Keratinocyte (primary cell): ENCODE measurements at regions not wholly inside any gene's neighbourhood (a gene's known extent, or its start where the extent isn't known, plus 50 kb on each side); places are given as distances from the start of the nearest gene placed in this dataset.

Experiments
- DNase-seq: peaks from one replicate; pipeline ENCODE4 v3.0.0-alpha.2; 2011; ENCODE audit warnings: low read depth, missing footprints, low spot score
- FAIRE-seq: peaks from 2 replicates; lab custom pipeline; 2011; peaks lifted over from hg19 to GRCh38; lab: Jason Lieb, UNC
- H2AFZ ChIP-seq: 2 replicates; pipeline ENCODE4 v1.6.0; 2012; ENCODE audit warnings: low read length, control low read depth, inconsistent platforms; ENCODE audit not compliant: control insufficient read depth
- H3K27ac ChIP-seq: 2 replicates; pipeline ENCODE4 v1.5.1; 2011; ENCODE audit warnings: low read length; ENCODE audit not compliant: control insufficient read depth, insufficient read depth
- H3K27me3 ChIP-seq: 3 replicates; pipeline ENCODE4 v1.6.0; 2011; ENCODE audit warnings: low read length; ENCODE audit not compliant: control insufficient read depth, insufficient read depth; ENCODE audit errors: extremely low read depth
- H3K36me3 ChIP-seq, 2 experiments: 2 replicates in 1 of 2; 3 replicates in 1 of 2; pipeline ENCODE4 v1.5.1; 2011; ENCODE audit warnings: low read length in 2 of 2, mild to moderate bottlenecking in 1 of 2; ENCODE audit not compliant: control insufficient read depth in 2 of 2, insufficient read depth in 2 of 2; ENCODE audit errors: extremely low read depth in 1 of 2
- H3K4me1 ChIP-seq: 3 replicates; pipeline ENCODE4 v1.5.1; 2011; ENCODE audit warnings: low read length; ENCODE audit not compliant: control insufficient read depth, insufficient read depth; ENCODE audit errors: extremely low read depth
- H3K4me2 ChIP-seq: 3 replicates; pipeline ENCODE4 v1.6.0; 2011; ENCODE audit warnings: low read depth, low read length; ENCODE audit not compliant: control insufficient read depth, insufficient read depth; ENCODE audit errors: extremely low read depth
- H3K4me3 ChIP-seq, 3 experiments: fragments of 200-600 bp in 1 of 3; sonication (generic) in 1 of 3; 2 replicates in 2 of 3; 3 replicates in 1 of 3; pipeline ENCODE4 v1.5.1; 2011 to 2016; ENCODE audit warnings: low read length in 3 of 3, mild to moderate bottlenecking in 3 of 3, control low read depth in 2 of 3, inconsistent platforms in 1 of 3, low read depth in 1 of 3, mixed read lengths in 1 of 3, mixed run types in 1 of 3, moderate library complexity in 1 of 3; ENCODE audit not compliant: control insufficient read depth in 2 of 3, insufficient read depth in 2 of 3; ENCODE audit errors: extremely low read depth in 1 of 3
- H3K79me2 ChIP-seq: 2 replicates; pipeline ENCODE4 v1.6.0; 2012; ENCODE audit warnings: low read length; ENCODE audit not compliant: control insufficient read depth, insufficient read depth
- H3K9ac ChIP-seq: 3 replicates; pipeline ENCODE4 v1.6.0; 2011; ENCODE audit warnings: low read length; ENCODE audit not compliant: control insufficient read depth, insufficient read depth; ENCODE audit errors: extremely low read depth
- H3K9me1 ChIP-seq: 3 replicates; pipeline ENCODE4 v1.6.0; 2011; ENCODE audit warnings: low read length; ENCODE audit not compliant: control insufficient read depth, insufficient read depth; ENCODE audit errors: extremely low read depth
- H3K9me3 ChIP-seq: 2 replicates; pipeline ENCODE4 v1.5.1; 2012; ENCODE audit warnings: low read depth, low read length; ENCODE audit not compliant: control insufficient read depth
- H4K20me1 ChIP-seq: 3 replicates; pipeline ENCODE4 v1.6.0; 2011; ENCODE audit warnings: low read length; ENCODE audit not compliant: control insufficient read depth, insufficient read depth; ENCODE audit errors: extremely low read depth
- CTCF ChIP-seq, 3 experiments: IDR thresholded peaks in 1 of 3; conservative IDR thresholded peaks in 1 of 3; optimal IDR thresholded peaks in 1 of 3; 2 replicates in 2 of 3; 3 replicates in 1 of 3; pipeline versions ENCODE3 to v1.5.1; 2011; ENCODE audit warnings: low read length in 3 of 3, mild to moderate bottlenecking in 3 of 3, moderate library complexity in 2 of 3, control low read depth in 1 of 3, inconsistent platforms in 1 of 3; ENCODE audit not compliant: insufficient read depth in 2 of 3; ENCODE audit errors: extremely low read depth in 1 of 3
- EZH2 ChIP-seq: IDR thresholded peaks from one replicate; pipeline ENCODE4 v1.6.1; 2012; ENCODE audit warnings: inconsistent platforms, mild to moderate bottlenecking, low read length, moderate library complexity
- dilution Hi-C: fragments of 300-500 bp; cut with MboI; formaldehyde crosslinking; loops from one replicate; pipeline ENCODE4 v1.7.0; 2020; ENCODE audit warnings: low sequenced_read_pairs; ENCODE audit not compliant: extremely low pct_ligation_motif_present

GRCh38 chr5:136474466-136474865, 109.1 kb upstream of the TRPC7 start:
- no peaks in the 10 kb centered on the region for H3K4me1 ChIP-seq

GRCh38 chr5:136467632-136468031, 102.3 kb upstream of the TRPC7 start:
- Histone ChIP-seq H3K27me3 (no peaks in the 10 kb centered on the region), H4K20me1 (no peaks in the 10 kb centered on the region), H2AFZ (no peak overlapping the region), H3K9me1 (no peaks in the 10 kb centered on the region), H3K9me3 (no peaks in the 10 kb centered on the region), H3K4me2 (no peak overlapping the region), H3K79me2 (no peaks in the 10 kb centered on the region), H3K4me3 (no peak overlapping the region), H3K9ac (no peak overlapping the region), H3K27ac (no peak overlapping the region), H3K4me1 (no peaks in the 10 kb centered on the region), H3K36me3 (no peaks in the 10 kb centered on the region)
- no peak for DNase-seq
- TF ChIP-seq CTCF (optimal IDR thresholded peaks at IDR 0.05 in 1 of 3, IDR thresholded peaks at IDR 0.05 in 1 of 3, conservative IDR thresholded peaks at IDR 0.05 in 1 of 3; ENCODE audit: extremely low read depth in 1 of 3, insufficient read depth in 2 of 3, low read length in 3 of 3) (no peak), EZH2 (no peak)
- dilution Hi-C loops = no loop called here
- no peak for FAIRE-seq

More at GRCh38 chr5:136474466-136474865, 109.1 kb upstream of the TRPC7 start:
- Histone ChIP-seq H3K4me2 (no peak overlapping the region), H3K9ac (no peak overlapping the region), H3K79me2 (no peaks in the 10 kb centered on the region), H3K27me3 (no peaks in the 10 kb centered on the region), H3K27ac (no peak overlapping the region), H4K20me1 (no peaks in the 10 kb centered on the region), H2AFZ (no peak overlapping the region), H3K9me3 (no peaks in the 10 kb centered on the region), H3K36me3 (no peaks in the 10 kb centered on the region), H3K4me3 (no peak overlapping the region), H3K9me1 (no peaks in the 10 kb centered on the region)
- dilution Hi-C loops = no loop called here
- no peak for FAIRE-seq
- TF ChIP-seq EZH2 (no peak), CTCF (optimal IDR thresholded peaks at IDR 0.05 in 1 of 3, IDR thresholded peaks at IDR 0.05 in 1 of 3, conservative IDR thresholded peaks at IDR 0.05 in 1 of 3; ENCODE audit: extremely low read depth in 1 of 3, insufficient read depth in 2 of 3, low read length in 3 of 3) (no peak)
- DNase-seq = no peak
